ENCODE measurements at regions not wholly inside any gene's neighbourhood (a gene's known extent, or its start where the extent isn't known, plus 50 kb on each side); places are given as distances from the start of the nearest gene placed in this dataset.

DNA sequence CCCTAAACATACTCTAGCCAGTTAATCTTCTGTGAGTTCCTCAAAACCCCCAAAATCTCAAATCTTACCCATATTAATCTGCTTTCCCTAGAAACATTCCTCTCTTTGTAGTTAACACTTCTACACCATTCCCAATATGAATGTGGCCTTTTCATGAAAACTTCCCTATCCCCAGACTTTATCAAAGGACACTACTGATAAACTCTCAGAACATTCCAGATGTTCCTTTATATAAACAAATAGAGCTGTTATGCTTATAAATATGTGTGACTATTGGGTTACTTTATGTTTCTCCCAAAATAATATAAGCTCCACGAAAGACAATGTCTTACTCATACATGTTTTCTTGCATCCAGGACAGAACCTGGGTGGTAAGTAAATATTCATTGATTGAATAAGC, 205.4 kb upstream of the NFIA start:
- Histone ChIP-seq H3K23ac (ENCODE audit: insufficient read length) (no peak overlapping the region), H2AK5ac (ENCODE audit: low read depth, low read length) (no peak overlapping the region), H3K4me1 (replicated peaks in 1 of 4; ENCODE audit: control insufficient read depth in 3 of 4, insufficient read depth in 4 of 4, low read length in 3 of 4) (no peaks in the 10 kb centered on the region), H3K27me3 (replicated peaks in 1 of 4; ENCODE audit: control insufficient read depth in 3 of 4, extremely low read depth in 1 of 4, insufficient read depth in 3 of 4, low read length in 3 of 4) (peaks cover 0 to 1% (median 0%) of the 10 kb centered on the region in 4 experiments; a peak in 1 of 7 replicates), H4K8ac (ENCODE audit: extremely low read depth, insufficient read depth, low read length) (no peak overlapping the region), H3K56ac (replicated peaks; ENCODE audit: insufficient read length, low read depth, low read length) (no peak overlapping the region), H3K9me3 (ENCODE audit: insufficient read depth in 2 of 2, low read depth in 1 of 2, low read length in 1 of 2) (no peaks in the 10 kb centered on the region), H3K27ac (ENCODE audit: low read depth, low read length) (no peak overlapping the region), H3K18ac (ENCODE audit: extremely low read depth, low read length) (no peak overlapping the region), H2BK12ac (ENCODE audit: low read depth, low read length) (no peak overlapping the region), H2BK15ac (ENCODE audit: low read length) (no peak overlapping the region), H3K79me1 (ENCODE audit: low read depth, low read length) (no peaks in the 10 kb centered on the region), H3K14ac (ENCODE audit: insufficient read length) (no peak overlapping the region), H4K20me1 (replicated peaks in 1 of 2; ENCODE audit: control insufficient read depth in 1 of 2, insufficient read depth in 2 of 2, low read length in 2 of 2) (no peaks in the 10 kb centered on the region), H4K5ac (ENCODE audit: insufficient read length, low read depth, low read length) (no peak overlapping the region), H3K23me2 (ENCODE audit: low read depth, low read length) (no peaks in the 10 kb centered on the region), H3K4me2 (ENCODE audit: insufficient read depth in 1 of 2, low read depth in 2 of 2, low read length in 2 of 2) (no peak overlapping the region), H2BK120ac (replicated peaks; ENCODE audit: low read depth, low read length) (no peak overlapping the region), H2AFZ (ENCODE audit: low read length) (no peak overlapping the region), H4K91ac (replicated peaks; ENCODE audit: insufficient read length, low read length) (no peak overlapping the region), H3K4ac (replicated peaks; ENCODE audit: insufficient read length, low read depth, low read length) (no peak overlapping the region), H3K4me3 (ENCODE audit: extremely low read depth in 1 of 4, insufficient read depth in 2 of 4, low read depth in 3 of 4, low read length in 4 of 4) (no peak overlapping the region), H2BK20ac (ENCODE audit: low read length) (no peak overlapping the region), H3K9ac (replicated peaks in 1 of 4; ENCODE audit: extremely low read depth in 1 of 4, low read depth in 3 of 4, low read length in 3 of 4) (no peak overlapping the region), H3K79me2 (ENCODE audit: control insufficient read depth in 1 of 2, insufficient read depth in 2 of 2, low read length in 2 of 2) (no peaks in the 10 kb centered on the region), H2BK5ac (ENCODE audit: low read depth, low read length) (no peak overlapping the region), H3K36me3 (ENCODE audit: control insufficient read depth in 2 of 4, insufficient read depth in 4 of 4, low read length in 3 of 4) (no peaks in the 10 kb centered on the region)
- ChIA-PET CTCF (ENCODE audit: partially characterized antibody) (interaction anchor here (0.6 to 1.5 kb wide), 4 partner anchors 15 to 172 kb away, joined by 3 to 4 read pairs (median 3); no protein-coding TSS in a partner anchor), POLR2A (ENCODE audit: partially characterized antibody) (no interaction called here)
- FAIRE-seq = no peak
- DNase-seq (ENCODE audit: low read depth in 1 of 2, low spot score in 2 of 2) = no peak
- no peak for TF ChIP-seq SP1 (IDR thresholded peaks at IDR 0.05; ENCODE audit: low read depth, low read length)
- no peak for TF ChIP-seq RAD21 (IDR thresholded peaks at IDR 0.05 in 1 of 2, conservative IDR thresholded peaks at IDR 0.05 in 1 of 2; ENCODE audit: low read depth in 2 of 2, low read length in 2 of 2)
- TF ChIP-seq CHD1 (IDR thresholded peaks at IDR 0.05; ENCODE audit: low read depth, low read length) = no peak
- TF ChIP-seq SUZ12 (IDR thresholded peaks at IDR 0.05; ENCODE audit: low read length) = no peak
- no peak for TF ChIP-seq TAF7 (optimal IDR thresholded peaks at IDR 0.05; ENCODE audit: borderline replicate concordance, low read depth, low read length)
- no peak for TF ChIP-seq TEAD4 (IDR thresholded peaks at IDR 0.05; ENCODE audit: low read depth, low read length)
- no peak for TF ChIP-seq JUND (IDR thresholded peaks at IDR 0.05; ENCODE audit: low read length)
- 92% methylated on average over 1 of the region's 1 CpG; no CpG with 5 or more reads in 1 of the 2 experiments for WGBS, 2 experiments (ENCODE audit: extremely low coverage in 1 of 2, insufficient coverage in 1 of 2, insufficient read length in 1 of 2, insufficient replicate concordance in 2 of 2, low coverage in 1 of 2, low lambda C conversion rate in 2 of 2, missing lambda C conversion rate in 1 of 2)
